ENCODE measurements at regions not wholly inside any gene's neighbourhood (a gene's known extent, or its start where the extent isn't known, plus 50 kb on each side); places are given as distances from the start of the nearest gene placed in this dataset.

DNA sequence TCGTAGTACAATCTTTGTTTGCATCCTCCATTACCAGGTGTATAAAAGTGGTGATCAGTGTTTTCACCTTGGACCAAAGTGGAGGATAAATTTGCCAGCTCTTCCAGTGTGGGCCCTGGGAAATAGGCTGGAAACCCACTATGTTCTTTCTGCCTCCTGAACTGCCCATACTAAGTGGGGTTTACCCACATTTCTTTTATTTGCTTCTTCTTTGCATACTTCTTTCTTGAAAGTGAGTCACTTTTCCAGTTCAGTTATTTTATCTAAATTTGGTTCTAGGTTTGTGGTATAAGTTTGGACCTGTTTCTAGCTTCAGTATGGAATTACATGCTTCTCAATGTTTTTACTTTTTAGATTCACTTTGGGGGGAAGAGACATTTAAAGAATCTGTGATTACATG lies 126.2 kb upstream of the ACBD5 start:
- Histone ChIP-seq H3K9ac (ENCODE audit: low read length) (no peak overlapping the region), H3F3A (ENCODE audit: insufficient read depth, low read length) (no peaks in the 10 kb centered on the region), H2AFZ (ENCODE audit: low read length) (no peak overlapping the region), H3K79me2 (ENCODE audit: insufficient read depth, low read length) (no peaks in the 10 kb centered on the region), H3K4me2 (ENCODE audit: low read length) (no peak overlapping the region), H3K27me3 (ENCODE audit: insufficient read depth, low read length) (no peaks in the 10 kb centered on the region), H3K4me3 (ENCODE audit: low read depth, low read length, poor library complexity, severe bottlenecking) (no peak overlapping the region), H4K20me1 (ENCODE audit: insufficient read depth, low read length) (no peaks in the 10 kb centered on the region), H3K4me1 (ENCODE audit: insufficient read depth, low read length, severe bottlenecking) (peaks cover 4% of the 10 kb centered on the region), H3K36me3 (ENCODE audit: insufficient read depth, low read length) (no peaks in the 10 kb centered on the region), H3K9me3 (ENCODE audit: low read length) (no peaks in the 10 kb centered on the region), H3K27ac (ENCODE audit: low read depth, low read length, poor library complexity, severe bottlenecking) (no peak overlapping the region), H3K9me2 (ENCODE audit: low read depth, low read length) (no peaks in the 10 kb centered on the region)
- TF ChIP-seq CTCF (IDR thresholded peaks at IDR 0.05; ENCODE audit: low read length) (no peak), EZH2 (IDR thresholded peaks at IDR 0.05; ENCODE audit: borderline replicate concordance, low read length) (no peak)

DNA sequence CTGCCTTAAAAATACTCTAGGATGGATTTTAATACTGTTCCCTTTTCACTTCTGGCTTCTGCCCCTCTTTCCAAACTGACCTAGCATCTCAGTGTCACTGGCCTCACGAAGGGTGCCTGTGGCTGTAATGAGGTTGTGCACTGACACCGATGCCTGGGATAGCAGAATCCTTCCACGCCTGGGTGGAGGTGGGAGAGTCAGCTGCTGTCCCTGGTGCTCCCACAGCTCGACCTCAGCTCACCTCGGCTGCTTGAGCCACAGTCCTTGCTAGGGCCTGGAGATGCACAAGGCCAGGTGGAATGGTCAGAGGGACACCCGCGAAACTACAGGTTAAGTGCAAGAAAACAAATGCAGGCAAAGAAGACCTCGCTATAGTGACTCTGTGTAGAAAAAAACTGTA lies 123.4 kb upstream of the ACBD5 start:
- H3K4me1 ChIP-seq (ENCODE audit: insufficient read depth, low read length, severe bottlenecking) = peaks cover 13% of the 10 kb centered on the region
- TF ChIP-seq CTCF (IDR thresholded peaks at IDR 0.05; ENCODE audit: low read length) (no peak), EZH2 (IDR thresholded peaks at IDR 0.05; ENCODE audit: borderline replicate concordance, low read length) (no peak)
- H2AFZ ChIP-seq (ENCODE audit: low read length) = no peak overlapping the region

GRCh38 chr10:27360581-27361172 lies 120.1 kb upstream of the ACBD5 start:
- H3K9me2 ChIP-seq (ENCODE audit: low read depth, low read length) = no peaks in the 10 kb centered on the region

More for the DNA sequence above, 123.4 kb upstream of the ACBD5 start:
- no peaks in the 10 kb centered on the region for H3K9me3 ChIP-seq (ENCODE audit: low read length)
- no peaks in the 10 kb centered on the region for H3K27me3 ChIP-seq (ENCODE audit: insufficient read depth, low read length)
- no peaks in the 10 kb centered on the region for H3K79me2 ChIP-seq (ENCODE audit: insufficient read depth, low read length)
- H3K4me2 ChIP-seq (ENCODE audit: low read length) = no peak overlapping the region
- H3F3A ChIP-seq (ENCODE audit: insufficient read depth, low read length) = no peaks in the 10 kb centered on the region
- H3K9me2 ChIP-seq (ENCODE audit: low read depth, low read length) = no peaks in the 10 kb centered on the region
- H3K9ac ChIP-seq (ENCODE audit: low read length) = no peak overlapping the region
- no peaks in the 10 kb centered on the region for H4K20me1 ChIP-seq (ENCODE audit: insufficient read depth, low read length)
- H3K36me3 ChIP-seq (ENCODE audit: insufficient read depth, low read length) = no peaks in the 10 kb centered on the region
- no peak overlapping the region for H3K27ac ChIP-seq (ENCODE audit: low read depth, low read length, poor library complexity, severe bottlenecking)
- H3K4me3 ChIP-seq (ENCODE audit: low read depth, low read length, poor library complexity, severe bottlenecking) = no peak overlapping the region

More at GRCh38 chr10:27360581-27361172, 120.1 kb upstream of the ACBD5 start:
- H3K79me2 ChIP-seq (ENCODE audit: insufficient read depth, low read length) = no peaks in the 10 kb centered on the region
- H3K4me3 ChIP-seq (ENCODE audit: low read depth, low read length, poor library complexity, severe bottlenecking) = no peak overlapping the region
- no peaks in the 10 kb centered on the region for H3F3A ChIP-seq (ENCODE audit: insufficient read depth, low read length)
- no peak overlapping the region for H2AFZ ChIP-seq (ENCODE audit: low read length)
- H3K9ac ChIP-seq (ENCODE audit: low read length) = no peak overlapping the region
- H3K4me1 ChIP-seq (ENCODE audit: insufficient read depth, low read length, severe bottlenecking) = peaks cover 9% of the 10 kb centered on the region
- no peak overlapping the region for H3K27ac ChIP-seq (ENCODE audit: low read depth, low read length, poor library complexity, severe bottlenecking)
- H4K20me1 ChIP-seq (ENCODE audit: insufficient read depth, low read length) = no peaks in the 10 kb centered on the region
- no peaks in the 10 kb centered on the region for H3K27me3 ChIP-seq (ENCODE audit: insufficient read depth, low read length)
- TF ChIP-seq CTCF (IDR thresholded peaks at IDR 0.05; ENCODE audit: low read length) = peak; percentile 87
- TF ChIP-seq EZH2 (IDR thresholded peaks at IDR 0.05; ENCODE audit: borderline replicate concordance, low read length) = no peak
- no peak overlapping the region for H3K4me2 ChIP-seq (ENCODE audit: low read length)
- no peaks in the 10 kb centered on the region for H3K36me3 ChIP-seq (ENCODE audit: insufficient read depth, low read length)
- H3K9me3 ChIP-seq (ENCODE audit: low read length) = no peaks in the 10 kb centered on the region
